HEK293 (cell line): ENCODE measurements at regions not wholly inside any gene's neighbourhood (a gene's known extent, or its start where the extent isn't known, plus 50 kb on each side); places are given as distances from the start of the nearest gene placed in this dataset.

Experiments used
- CTCF ChIA-PET: fragments of 350-600 bp; formaldehyde crosslinking; extraction: SDS; loops from one replicate; lab custom pipeline; 2021; ENCODE audit warnings: antibody characterized with exemption; lab: Yijun Ruan, JAX
- POLR2A ChIA-PET: fragments of 300-600 bp; formaldehyde crosslinking; extraction: SDS; loops from one replicate; lab custom pipeline; 2020; ENCODE audit warnings: antibody characterized with exemption, inconsistent platforms; lab: Yijun Ruan, JAX
- H3K27ac ChIP-seq: fragments of 200-500 bp; sonication (Bioruptor generic); 2 replicates; pipeline ENCODE4 v1.5.1; 2014; ENCODE audit warnings: low read depth, low read length, control low read depth, inconsistent platforms; ENCODE audit errors: extremely low read depth
- H3K36me3 ChIP-seq, 2 experiments: fragments of 200-500 bp in 1 of 2; sonication (Bioruptor generic) in 1 of 2; 1 replicate in 1 of 2; 2 replicates in 1 of 2; pipeline ENCODE4 v1.5.1; 2014 to 2017; ENCODE audit warnings: inconsistent platforms in 2 of 2, low read length in 2 of 2; ENCODE audit not compliant: control insufficient read depth in 2 of 2, insufficient read depth in 1 of 2
- H3K4me1 ChIP-seq: fragments of 200-500 bp; sonication (Bioruptor generic); 2 replicates; pipeline ENCODE4 v1.5.1; 2014; ENCODE audit warnings: mild to moderate bottlenecking, low read length, inconsistent platforms; ENCODE audit not compliant: control insufficient read depth, insufficient read depth
- H3K4me3 ChIP-seq: 2 replicates; pipeline ENCODE4 v1.5.1; 2011; ENCODE audit warnings: low read depth, mild to moderate bottlenecking, control low read depth, low read length, moderate library complexity
- H3K9me3 ChIP-seq: fragments of 200-500 bp; sonication (Bioruptor generic); 2 replicates; pipeline ENCODE4 v1.5.1; 2014; ENCODE audit warnings: low read depth, low read length, inconsistent platforms; ENCODE audit not compliant: control insufficient read depth, insufficient read depth
- HOXA7 ChIP-seq: sonication (generic); formaldehyde crosslinking; IDR thresholded peaks from 2 replicates; pipeline ENCODE4 v1.8.1; 2022; ENCODE audit warnings: missing genetic modification reagents, borderline replicate concordance
- KLF9 ChIP-seq: fragments of 450-650 bp; formaldehyde crosslinking; IDR thresholded peaks from 2 replicates; pipeline ENCODE4 v1.5.1; 2016; ENCODE audit warnings: missing biosample characterization, missing genetic modification characterization, low read depth
- SP7 ChIP-seq: fragments of 450-650 bp; formaldehyde crosslinking; IDR thresholded peaks from 2 replicates; pipeline ENCODE4 v1.5.1; 2016; ENCODE audit warnings: missing biosample characterization, missing genetic modification characterization
- TSHZ1 ChIP-seq: fragments of 450-650 bp; formaldehyde crosslinking; IDR thresholded peaks from 2 replicates; pipeline ENCODE4 v1.5.1; 2016; ENCODE audit warnings: missing biosample characterization, missing genetic modification characterization, borderline replicate concordance
- YY2 ChIP-seq: fragments of 450-650 bp; formaldehyde crosslinking; IDR thresholded peaks from 2 replicates; pipeline ENCODE4 v1.5.1; 2016; ENCODE audit warnings: missing biosample characterization, missing genetic modification characterization
- ZBTB1 ChIP-seq: fragments of 450-650 bp; formaldehyde crosslinking; IDR thresholded peaks from 2 replicates; pipeline ENCODE4 v1.5.1; 2016; ENCODE audit warnings: missing biosample characterization, missing genetic modification characterization
- ZFP69B ChIP-seq: fragments of 450-650 bp; formaldehyde crosslinking; IDR thresholded peaks from 2 replicates; pipeline ENCODE4 v1.5.1; 2016; ENCODE audit warnings: missing biosample characterization, missing genetic modification characterization
- ZNF112 ChIP-seq: fragments of 450-650 bp; formaldehyde crosslinking; IDR thresholded peaks from 2 replicates; pipeline ENCODE4 v1.5.0; 2017; ENCODE audit warnings: missing biosample characterization, missing genetic modification characterization
- ZNF121 ChIP-seq: fragments of 450-650 bp; formaldehyde crosslinking; IDR thresholded peaks from 2 replicates; pipeline ENCODE4 v1.5.1; 2016; ENCODE audit warnings: missing biosample characterization, missing genetic modification characterization
- ZNF133 ChIP-seq: fragments of 450-650 bp; formaldehyde crosslinking; IDR thresholded peaks from 2 replicates; pipeline ENCODE4 v1.5.1; 2016; ENCODE audit warnings: missing biosample characterization, missing genetic modification characterization
- ZNF157 ChIP-seq: fragments of 450-650 bp; formaldehyde crosslinking; IDR thresholded peaks from 2 replicates; pipeline ENCODE4 v1.5.1; 2016; ENCODE audit warnings: missing biosample characterization, missing genetic modification characterization
- ZNF416 ChIP-seq: fragments of 450-650 bp; formaldehyde crosslinking; IDR thresholded peaks from 2 replicates; pipeline ENCODE4 v1.5.1; 2016; ENCODE audit warnings: missing biosample characterization, missing genetic modification characterization
- ZNF426 ChIP-seq: fragments of 450-650 bp; formaldehyde crosslinking; IDR thresholded peaks from 2 replicates; pipeline ENCODE4 v1.5.1; 2017; ENCODE audit warnings: missing biosample characterization, missing genetic modification characterization, mild to moderate bottlenecking, inconsistent platforms, moderate library complexity
- ZNF473 ChIP-seq: fragments of 450-650 bp; formaldehyde crosslinking; IDR thresholded peaks from 2 replicates; pipeline ENCODE4 v1.5.1; 2017; ENCODE audit warnings: missing biosample characterization, missing genetic modification characterization
- ZNF488 ChIP-seq: fragments of 450-650 bp; formaldehyde crosslinking; IDR thresholded peaks from 2 replicates; pipeline ENCODE4 v1.5.1; 2016; ENCODE audit warnings: missing biosample characterization, missing genetic modification characterization
- ZNF596 ChIP-seq: fragments of 450-650 bp; IDR thresholded peaks from 2 replicates; pipeline ENCODE4 v1.5.0; 2018; ENCODE audit warnings: missing biosample characterization, mild to moderate bottlenecking, missing genetic modification characterization, moderate library complexity
- ZNF610 ChIP-seq: fragments of 450-650 bp; formaldehyde crosslinking; IDR thresholded peaks from 2 replicates; pipeline ENCODE4 v1.5.1; 2016; ENCODE audit warnings: missing biosample characterization, missing genetic modification characterization, borderline replicate concordance
- ZNF692 ChIP-seq: fragments of 450-650 bp; formaldehyde crosslinking; IDR thresholded peaks from 2 replicates; pipeline ENCODE4 v1.5.1; 2016; ENCODE audit warnings: missing biosample characterization, missing genetic modification characterization
- ZNF704 ChIP-seq: fragments of 450-650 bp; formaldehyde crosslinking; IDR thresholded peaks from 2 replicates; pipeline ENCODE4 v1.5.1; 2016; ENCODE audit warnings: missing biosample characterization, missing genetic modification characterization
- ZNF76 ChIP-seq: fragments of 450-650 bp; formaldehyde crosslinking; IDR thresholded peaks from 2 replicates; pipeline ENCODE4; 2016; ENCODE audit warnings: low read depth, missing biosample characterization, missing genetic modification characterization, borderline replicate concordance

GRCh38 chr14:30450631-30451545 is 108.1 kb upstream of the G2E3 start:
- no peak for TF ChIP-seq ZNF426
- no peak for TF ChIP-seq HOXA7 (CRISPR knock-in tag)
- no peak for TF ChIP-seq ZNF473 (tag by site-specific recombination)
- no peak for TF ChIP-seq ZNF76 (tag by site-specific recombination)
- no peak for TF ChIP-seq ZNF133 (tag by site-specific recombination)
- TF ChIP-seq ZNF596 (tag by site-specific recombination) = no peak
- TF ChIP-seq ZNF704 (tag by site-specific recombination) = no peak
- TF ChIP-seq ZNF692 = no peak
- TF ChIP-seq KLF9 (tag by site-specific recombination) = no peak
- no peak for TF ChIP-seq ZNF112
- TF ChIP-seq ZNF488 = no peak
- TF ChIP-seq ZNF610 (tag by site-specific recombination) = no peak
- no peak for TF ChIP-seq ZNF416 (tag by site-specific recombination)
- no peak for TF ChIP-seq ZNF157 (tag by site-specific recombination)
- no peak for TF ChIP-seq ZBTB1 (tag by site-specific recombination)
- no peak for TF ChIP-seq YY2 (tag by site-specific recombination)
- TF ChIP-seq ZFP69B = no peak
- TF ChIP-seq SP7 (tag by site-specific recombination) = no peak
- no peak for TF ChIP-seq TSHZ1
- no peak for TF ChIP-seq ZNF121 (tag by site-specific recombination)
- Histone ChIP-seq H3K27ac (no peak overlapping the region), H3K36me3 (no peaks in the 10 kb centered on the region), H3K4me3 (no peak overlapping the region), H3K9me3 (no peaks in the 10 kb centered on the region), H3K4me1 (no peaks in the 10 kb centered on the region)
- ChIA-PET CTCF (interaction anchor here (0.6 to 1.5 kb wide), 2 partner anchors 9 to 44 kb away, joined by 3 to 4 read pairs; no protein-coding TSS in a partner anchor), POLR2A (no interaction called here)
